K562 (cell line): ENCODE measurements at regions not wholly inside any gene's neighbourhood (a gene's known extent, or its start where the extent isn't known, plus 50 kb on each side); places are given as distances from the start of the nearest gene placed in this dataset.

Source experiments
- ATAC-seq: fragments of 200-7000 bp; cut with Tn5 transposase; 3 replicates; pipeline ENCODE4 v1.9.1; 2020; ENCODE audit warnings: moderate library complexity
- BruUV-seq: library from RNA; stranded (reverse); fragments of 400-500 nt; replicated peaks from 2 replicates; lab custom pipeline; 2021; lab: Mats Ljungman, UMichigan
- CTCF ChIA-PET: fragments of 300-600 bp; formaldehyde crosslinking; extraction: SDS; loops from one replicate; lab custom pipeline; 2021; ENCODE audit warnings: low intra/inter-chr PET ratio; lab: Yijun Ruan, JAX
- POLR2A ChIA-PET: fragments of 300-600, 350-650 bp; sonication (Branson Sonifier 250); formaldehyde crosslinking; extraction: SDS; loops from one replicate; lab custom pipeline; 2021; ENCODE audit warnings: antibody characterized with exemption, inconsistent platforms; lab: Yijun Ruan, JAX
- DNase-seq, 4 experiments: peaks; one replicate each; pipeline versions ENCODE4 v3.0.0 to v3.0.0-alpha.2; 2011 to 2018; ENCODE audit warnings: low spot score in 3 of 4, mixed read lengths in 3 of 4; ENCODE audit errors: extremely low read depth in 1 of 4
- FAIRE-seq: peaks from 2 replicates; lab custom pipeline; 2011; peaks lifted over from hg19 to GRCh38; lab: Jason Lieb, UNC
- H2AFZ ChIP-seq: 2 replicates; pipeline ENCODE4 v1.6.0; 2011; ENCODE audit warnings: low read depth, low read length, control low read depth, inconsistent platforms
- H3K27ac ChIP-seq: fragments of 200-600 bp; 3 replicates; pipeline ENCODE4 v1.8.0; 2011; ENCODE audit warnings: low read depth, mild to moderate bottlenecking, control low read depth, inconsistent platforms, low read length, moderate library complexity, mixed read lengths; ENCODE audit errors: extremely low read depth
- H3K27me3 ChIP-seq, 2 experiments: fragments of 300-600 bp in 1 of 2; 2 replicates in 1 of 2; 3 replicates in 1 of 2; pipeline versions ENCODE4 v1.6.0 to v1.8.0; 2011; ENCODE audit warnings: inconsistent platforms in 2 of 2, low read length in 2 of 2, mild to moderate bottlenecking in 1 of 2, mixed read lengths in 1 of 2, moderate library complexity in 1 of 2; ENCODE audit not compliant: control insufficient read depth in 2 of 2, insufficient read depth in 2 of 2
- H3K36me3 ChIP-seq: fragments of 300-600 bp; 3 replicates; pipeline ENCODE4 v1.8.0; 2011; ENCODE audit warnings: mild to moderate bottlenecking, low read length, inconsistent platforms; ENCODE audit not compliant: control insufficient read depth, insufficient read depth
- H3K4me1 ChIP-seq, 2 experiments: fragments of 200-600 bp in 1 of 2; replicated peaks in 1 of 2; 2 replicates in 1 of 2; 3 replicates in 1 of 2; pipeline versions ENCODE4 v1.5.1 to v1.8.0; 2011; ENCODE audit warnings: inconsistent platforms in 2 of 2, low read length in 2 of 2, mild to moderate bottlenecking in 1 of 2, mixed read lengths in 1 of 2, moderate library complexity in 1 of 2; ENCODE audit not compliant: control insufficient read depth in 2 of 2, insufficient read depth in 2 of 2
- H3K4me2 ChIP-seq: 2 replicates; pipeline ENCODE4 v1.6.1; 2011; ENCODE audit warnings: low read length, control low read depth, inconsistent platforms, mixed read lengths; ENCODE audit not compliant: insufficient read depth
- H3K4me3 ChIP-seq: fragments of 200-600 bp; sonication (generic), shearing (Covaris generic); 2 replicates; pipeline ENCODE4 v1.5.1; 2016; ENCODE audit warnings: control low read depth, inconsistent platforms
- H3K79me2 ChIP-seq: fragments of 200-600 bp; 3 replicates; pipeline ENCODE4 v1.8.0; 2011; ENCODE audit warnings: low read length, inconsistent platforms; ENCODE audit not compliant: control insufficient read depth, insufficient read depth
- H3K9ac ChIP-seq, 2 experiments: 2 replicates each; pipeline versions ENCODE4 v1.6.0 to v1.6.1; 2011; ENCODE audit warnings: low read depth in 2 of 2, low read length in 2 of 2, control low read depth in 1 of 2, inconsistent platforms in 1 of 2, mild to moderate bottlenecking in 1 of 2, mixed read lengths in 1 of 2; ENCODE audit not compliant: insufficient read depth in 1 of 2
- H3K9me1 ChIP-seq: one replicate; pipeline ENCODE4 v1.6.0; 2011; ENCODE audit warnings: inconsistent platforms, mild to moderate bottlenecking, low read length, moderate library complexity; ENCODE audit not compliant: control insufficient read depth, insufficient read depth
- H3K9me3 ChIP-seq: replicated peaks from 2 replicates; pipeline ENCODE4 v1.5.1; 2011; ENCODE audit warnings: low read depth, low read length, inconsistent platforms; ENCODE audit not compliant: control insufficient read depth, insufficient read depth
- H4K20me1 ChIP-seq: replicated peaks from 2 replicates; pipeline ENCODE4 v1.6.1; 2011; ENCODE audit warnings: low read length, inconsistent platforms, mixed read lengths; ENCODE audit not compliant: control insufficient read depth, insufficient read depth
- ETV6 ChIP-seq, 3 experiments: fragments of 150-350 bp in 1 of 3; sonication (generic) in 1 of 3; formaldehyde crosslinking in 1 of 3; IDR thresholded peaks; 2 replicates each; pipeline versions ENCODE4 v1.6.1 to v1.8.0; 2014 to 2022; ENCODE audit warnings: borderline replicate concordance in 2 of 3, low read depth in 2 of 3, antibody characterized with exemption in 1 of 3, low read length in 1 of 3, mild to moderate bottlenecking in 1 of 3, missing genetic modification reagents in 1 of 3
- FOXM1 ChIP-seq, 2 experiments: fragments of 450-650 bp in 1 of 2; sonication (generic) in 1 of 2; formaldehyde crosslinking in 1 of 2; IDR thresholded peaks; 2 replicates each; pipeline versions ENCODE4 v1.6.1 to v1.9.0; 2017 to 2022; ENCODE audit warnings: low read depth in 2 of 2, mild to moderate bottlenecking in 2 of 2, missing genetic modification reagents in 1 of 2, moderate library complexity in 1 of 2
- GABPB1 ChIP-seq: sonication (generic); formaldehyde crosslinking; IDR thresholded peaks from 2 replicates; pipeline ENCODE4 v1.8.0; 2022; ENCODE audit warnings: mild to moderate bottlenecking, missing genetic modification reagents
- HDAC6 ChIP-seq: IDR thresholded peaks from 2 replicates; pipeline ENCODE4 v1.6.1; 2012; ENCODE audit warnings: low read depth, mild to moderate bottlenecking, control low read depth, inconsistent platforms, low read length, moderate library complexity
- HEY1 ChIP-seq: fragments of 250-450 bp; sonication (Bioruptor Pico); IDR thresholded peaks from 2 replicates; pipeline ENCODE4 v1.5.0; 2020; ENCODE audit warnings: mild to moderate bottlenecking, moderate library complexity, borderline replicate concordance
- HMGN3 ChIP-seq: IDR thresholded peaks from 2 replicates; pipeline ENCODE4 v1.6.1; 2011; ENCODE audit warnings: borderline replicate concordance, low read depth, mild to moderate bottlenecking, mixed read lengths, low read length; ENCODE audit not compliant: insufficient read length; ENCODE audit errors: extremely low read depth
- NCOA4 ChIP-seq: fragments of 450-650 bp; IDR thresholded peaks from 2 replicates; pipeline ENCODE4 v1.6.1; 2018; ENCODE audit warnings: mild to moderate bottlenecking; ENCODE audit not compliant: partially characterized antibody
- RBFOX2 ChIP-seq: fragments of 200-400 bp; formaldehyde crosslinking; IDR thresholded peaks from 2 replicates; pipeline ENCODE4 v1.6.1; 2017; ENCODE audit warnings: low read depth, mild to moderate bottlenecking, low read length, moderate library complexity
- RBM39 ChIP-seq: fragments of 200-400 bp; formaldehyde crosslinking; optimal IDR thresholded peaks from 2 replicates; pipeline ENCODE3; 2018; ENCODE audit warnings: low read depth, low read length
- ZFP36 ChIP-seq: fragments of 150-350 bp; IDR thresholded peaks from 2 replicates; pipeline ENCODE4 v1.6.1; 2018; ENCODE audit warnings: low read length, low read depth; ENCODE audit not compliant: partially characterized antibody
- ZNF592 ChIP-seq: fragments of 450-650 bp; IDR thresholded peaks from 2 replicates; pipeline ENCODE4 v1.6.1; 2017; ENCODE audit warnings: antibody characterized with exemption, mild to moderate bottlenecking
- ZNF644 ChIP-seq: fragments of 200-800 bp; sonication (Bioruptor generic); IDR thresholded peaks from 2 replicates; pipeline ENCODE4 v1.6.1; 2016; ENCODE audit warnings: low read depth, missing genetic modification characterization, missing compliant biosample characterization
- ZNF778 ChIP-seq: fragments of 450-650 bp; formaldehyde crosslinking; IDR thresholded peaks from 2 replicates; pipeline ENCODE4 v1.4.0; 2020; ENCODE audit warnings: mild to moderate bottlenecking, moderate library complexity
- WGBS: fragments of 100-300 bp; shearing (Covaris generic); methylation state at CpG from one replicate; pipeline ENCODE4 v1.1.6; 2016; ENCODE audit warnings: low coverage, mixed read lengths; ENCODE audit not compliant: insufficient coverage; ENCODE audit errors: missing lambda C conversion rate; 5-methylcytosine and 5-hydroxymethylcytosine counted together
- in situ Hi-C: fragments of 300-500 bp; cut with MboI; formaldehyde crosslinking; loops from 4 replicates; pipeline ENCODE4 v1.15.0; 2018; ENCODE audit warnings: inconsistent platforms, mixed read lengths
- intact Hi-C: fragments of 100-400 bp; cut with micrococcal nuclease; formaldehyde crosslinking; loops from 2 replicates; pipeline ENCODE4 v1.14.2; 2022

- intact Hi-C loops: no loop called here
- DNase-seq: no peak
- H3K4me1 ChIP-seq: no peaks in the 10 kb centered on the region
- no peaks in the 10 kb centered on the region for H3K36me3 ChIP-seq
- no peaks in the 10 kb centered on the region for H3K27me3 ChIP-seq
- H2AFZ ChIP-seq: no peak overlapping the region
- H3K4me2 ChIP-seq: no peak overlapping the region
- FAIRE-seq: no peak
- no peak overlapping the region for H3K9ac ChIP-seq
- ChIA-PET CTCF (no interaction called here), POLR2A (no interaction called here)
- ATAC-seq: no peak
- H3K9me3 ChIP-seq: peaks cover 1% of the 10 kb centered on the region; the same call in 1 of the 2 replicates
- H4K20me1 ChIP-seq: no peaks in the 10 kb centered on the region
- H3K9me1 ChIP-seq: no peaks in the 10 kb centered on the region
- TF ChIP-seq ZNF778 (no peak), NCOA4 (no peak), RBM39 (no peak), FOXM1 (IDR thresholded peaks at IDR 0.05; ENCODE audit: low read depth) (no peak), FOXM1 (CRISPR knock-in tag; IDR thresholded peaks at IDR 0.05; ENCODE audit: low read depth) (no peak), GABPB1 (CRISPR knock-in tag) (no peak), RBFOX2 (no peak)
- in situ Hi-C loops: no loop called here
- H3K4me3 ChIP-seq: no peak overlapping the region
- H3K79me2 ChIP-seq: no peaks in the 10 kb centered on the region
- 0% methylated on average over 7 of the region's 8 CpGs for WGBS
- H3K27ac ChIP-seq: no peak overlapping the region
- no TSS peak for BruUV-seq
These were observed 730.3 kb downstream of the TRIML1 start for GRCh38 chr4:188869581-188869980.

GRCh38 chr4:188872809-188873208 lies 733.6 kb downstream of the TRIML1 start:
- Histone ChIP-seq H4K20me1 (no peaks in the 10 kb centered on the region), H3K4me2 (no peak overlapping the region), H2AFZ (no peak overlapping the region), H3K79me2 (no peaks in the 10 kb centered on the region), H3K4me3 (no peak overlapping the region), H3K27ac (no peak overlapping the region), H3K27me3 (no peaks in the 10 kb centered on the region), H3K9me1 (no peaks in the 10 kb centered on the region), H3K9ac (no peak overlapping the region), H3K9me3 (peaks cover under 1% of the 10 kb centered on the region; the same call in 1 of the 2 replicates), H3K36me3 (no peaks in the 10 kb centered on the region), H3K4me1 (no peaks in the 10 kb centered on the region)
- DNase-seq: no peak
- WGBS: under 1% methylated on average over 13 of the region's 13 CpGs
- no TSS peak for BruUV-seq
- in situ Hi-C loops: no loop called here
- CTCF ChIA-PET: no interaction called here
- POLR2A ChIA-PET: no interaction called here
- FAIRE-seq: no peak
- ATAC-seq: no peak
- intact Hi-C loops: no loop called here
- TF ChIP-seq HEY1 (no peak), ZNF592 (no peak), HDAC6 (no peak), ZNF644 (no peak), ZFP36 (no peak), ETV6 (IDR thresholded peaks at IDR 0.05; ENCODE audit: borderline replicate concordance in 1 of 2, low read depth in 2 of 2, low read length in 1 of 2) (no peak), ETV6 (CRISPR knock-in tag; IDR thresholded peaks at IDR 0.05; ENCODE audit: borderline replicate concordance) (no peak), HMGN3 (no peak)
